Activated naive CD4-positive, alpha-beta T cell treated with anti-CD3 and anti-CD28 coated beads for 36 hours (primary cell): ENCODE measurements at regions not wholly inside any gene's neighbourhood (a gene's known extent, or its start where the extent isn't known, plus 50 kb on each side); places are given as distances from the start of the nearest gene placed in this dataset.

ENCODE experiments used
- CTCF ChIA-PET: fragments of 350-600 bp; sonication (Branson Sonifier 250); formaldehyde crosslinking; loops from one replicate; lab custom pipeline; 2021; ENCODE audit warnings: antibody characterized with exemption; lab: Charles Lee
- DNase-seq: peaks from one replicate; pipeline ENCODE4 v3.0.0-alpha.2; 2020
- H3K27ac Mint-ChIP-seq: one replicate; pipeline ENCODE4 v1.8.0; 2021; ENCODE audit warnings: mild to moderate bottlenecking, mixed read lengths
- H3K27me3 Mint-ChIP-seq: one replicate; pipeline ENCODE4 v1.8.0; 2021; ENCODE audit warnings: low read depth, mixed read lengths
- H3K36me3 Mint-ChIP-seq: one replicate; pipeline ENCODE4 v1.8.0; 2021; ENCODE audit warnings: low read depth, mixed read lengths
- H3K4me1 Mint-ChIP-seq: one replicate; pipeline ENCODE4 v1.8.0; 2021; ENCODE audit warnings: low read depth, mixed read lengths
- H3K4me3 Mint-ChIP-seq: one replicate; pipeline ENCODE4 v1.8.0; 2021; ENCODE audit warnings: mild to moderate bottlenecking, moderate library complexity, mixed read lengths
- H3K9me3 Mint-ChIP-seq: one replicate; pipeline ENCODE4 v1.8.0; 2021; ENCODE audit warnings: mixed read lengths
- intact Hi-C: fragments of 100-400 bp; cut with micrococcal nuclease; formaldehyde crosslinking; loops from one replicate; pipeline ENCODE4 v1.15.1; 2023

GRCh38 chr15:94026458-94027304, 204.7 kb upstream of the MCTP2 start:
- Mint-ChIP-seq H3K4me3 (no peak overlapping the region), H3K27ac (no peak overlapping the region), H3K36me3 (no peaks in the 10 kb centered on the region), H3K4me1 (no peaks in the 10 kb centered on the region), H3K27me3 (peaks cover 6% of the 10 kb centered on the region), H3K9me3 (no peaks in the 10 kb centered on the region)
- intact Hi-C loops: no loop called here
- CTCF ChIA-PET: no interaction called here
- no peak for DNase-seq

DNA sequence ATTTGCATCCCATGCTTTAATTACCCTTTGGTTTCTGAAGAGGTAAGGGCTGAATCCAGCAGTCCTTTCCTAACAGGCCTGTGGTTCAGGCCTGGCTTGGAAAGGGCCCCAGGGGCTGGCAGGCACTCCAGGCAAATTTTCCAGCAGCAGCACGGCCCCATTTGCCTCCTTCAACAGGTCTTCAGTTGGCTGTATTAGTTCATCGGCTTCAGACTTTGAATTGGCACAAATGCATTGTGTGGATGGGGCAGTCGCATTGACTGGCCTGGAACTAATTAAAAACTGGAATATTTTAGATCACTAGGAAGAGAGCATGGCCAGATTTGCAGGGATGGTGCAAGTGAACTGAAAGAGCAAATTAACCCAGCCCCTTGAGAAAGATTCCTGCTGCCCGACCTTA, 207.8 kb upstream of the MCTP2 start:
- H3K4me3 Mint-ChIP-seq: no peak overlapping the region
- no peaks in the 10 kb centered on the region for H3K4me1 Mint-ChIP-seq
- H3K27me3 Mint-ChIP-seq: peaks cover 7% of the 10 kb centered on the region
- CTCF ChIA-PET: no interaction called here
- H3K36me3 Mint-ChIP-seq: no peaks in the 10 kb centered on the region
- intact Hi-C loops: no loop called here
- no peak overlapping the region for H3K27ac Mint-ChIP-seq
- H3K9me3 Mint-ChIP-seq: no peaks in the 10 kb centered on the region
- no peak for DNase-seq

DNA sequence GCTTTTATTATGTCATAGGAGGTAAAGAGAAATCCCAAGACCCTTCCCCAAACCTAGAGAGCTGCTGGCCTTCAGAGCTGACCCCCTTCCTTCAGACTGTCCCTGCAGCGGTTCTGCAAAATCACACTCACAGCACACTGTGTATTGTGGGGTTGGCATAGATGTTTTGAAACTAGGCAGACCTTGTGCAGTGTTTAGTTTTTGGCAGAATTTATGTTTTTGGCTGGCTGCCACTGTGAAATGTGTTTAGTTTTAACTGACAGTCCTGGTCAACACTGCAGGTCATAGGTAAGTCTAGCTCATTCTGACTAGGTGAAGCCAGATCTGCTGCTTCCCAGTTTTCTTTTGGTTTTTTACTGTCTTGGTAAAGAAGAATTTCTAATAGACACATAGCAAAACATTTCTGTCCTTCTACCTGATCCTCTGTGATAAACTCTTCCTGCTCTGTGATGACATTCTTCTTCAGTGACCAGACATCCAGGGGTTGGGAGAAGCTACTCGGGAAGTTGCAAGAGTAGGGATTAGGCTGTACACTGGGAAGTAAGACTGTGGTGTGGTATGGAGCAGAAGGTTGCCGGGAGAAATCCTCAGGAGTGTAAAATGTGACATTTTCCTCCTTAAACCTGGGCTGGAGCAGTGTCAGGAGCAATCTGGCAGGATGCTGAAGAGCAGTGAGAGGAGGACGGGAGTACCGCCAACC, 209.6 kb upstream of the MCTP2 start:
- peaks cover 7% of the 10 kb centered on the region for H3K27me3 Mint-ChIP-seq
- H3K9me3 Mint-ChIP-seq: no peaks in the 10 kb centered on the region

DNA sequence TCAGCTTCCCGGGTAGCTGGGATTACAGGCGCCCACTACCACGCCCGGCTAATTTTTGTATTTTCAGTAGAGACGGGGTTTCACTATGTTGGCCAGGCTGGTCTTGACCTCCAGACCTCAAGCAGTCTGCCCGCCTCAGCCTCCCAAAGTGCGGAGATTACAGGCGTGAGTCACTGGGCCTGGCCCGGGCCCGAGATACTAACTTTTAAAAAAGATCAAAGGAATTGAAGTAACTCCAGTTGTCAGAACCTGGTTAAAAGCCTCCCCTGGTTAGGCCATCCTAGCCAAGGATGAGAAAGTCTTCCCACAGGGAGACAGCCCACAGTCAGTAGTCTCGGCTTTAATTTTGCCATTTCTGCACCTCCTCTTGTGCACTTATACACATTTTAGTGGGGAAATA, 212.3 kb upstream of the MCTP2 start:
- H3K4me1 Mint-ChIP-seq: no peaks in the 10 kb centered on the region
- no peaks in the 10 kb centered on the region for H3K9me3 Mint-ChIP-seq
- CTCF ChIA-PET: no interaction called here
- no peaks in the 10 kb centered on the region for H3K36me3 Mint-ChIP-seq
- H3K4me3 Mint-ChIP-seq: no peak overlapping the region
- no peak for DNase-seq
- no peak overlapping the region for H3K27ac Mint-ChIP-seq
- intact Hi-C loops: no loop called here
- H3K27me3 Mint-ChIP-seq: peaks cover 9% of the 10 kb centered on the region

More for the DNA sequence above, 209.6 kb upstream of the MCTP2 start:
- Mint-ChIP-seq H3K36me3 (no peaks in the 10 kb centered on the region), H3K4me3 (no peak overlapping the region), H3K27ac (no peak overlapping the region), H3K4me1 (no peaks in the 10 kb centered on the region)
- CTCF ChIA-PET: no interaction called here
- DNase-seq: no peak
- intact Hi-C loops: no loop called here

DNA sequence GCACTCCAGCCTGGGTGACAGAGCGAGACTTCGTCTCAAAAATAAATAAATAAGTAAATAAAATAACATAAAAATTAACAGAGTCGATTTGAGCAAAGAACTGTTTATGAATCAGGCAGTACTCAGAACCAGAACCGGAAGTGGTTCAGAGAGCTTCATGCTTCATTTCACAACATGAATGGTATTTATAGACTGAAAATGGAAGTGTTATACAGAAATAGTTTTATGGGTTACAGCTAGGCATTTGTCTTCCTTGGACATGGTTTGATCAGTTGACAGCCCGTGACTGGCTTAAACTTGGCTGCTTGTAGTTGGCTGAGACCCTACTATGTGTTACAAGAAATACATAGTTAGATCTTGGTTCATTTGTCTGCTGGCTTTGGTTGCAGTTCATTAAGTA, 216.0 kb upstream of the MCTP2 start:
- Mint-ChIP-seq H3K9me3 (no peaks in the 10 kb centered on the region), H3K4me1 (peaks cover 7% of the 10 kb centered on the region), H3K36me3 (no peaks in the 10 kb centered on the region), H3K27ac (no peak overlapping the region), H3K27me3 (peaks cover 5% of the 10 kb centered on the region), H3K4me3 (no peak overlapping the region)
- intact Hi-C loops: no loop called here
- CTCF ChIA-PET: no interaction called here
- DNase-seq: no peak

DNA sequence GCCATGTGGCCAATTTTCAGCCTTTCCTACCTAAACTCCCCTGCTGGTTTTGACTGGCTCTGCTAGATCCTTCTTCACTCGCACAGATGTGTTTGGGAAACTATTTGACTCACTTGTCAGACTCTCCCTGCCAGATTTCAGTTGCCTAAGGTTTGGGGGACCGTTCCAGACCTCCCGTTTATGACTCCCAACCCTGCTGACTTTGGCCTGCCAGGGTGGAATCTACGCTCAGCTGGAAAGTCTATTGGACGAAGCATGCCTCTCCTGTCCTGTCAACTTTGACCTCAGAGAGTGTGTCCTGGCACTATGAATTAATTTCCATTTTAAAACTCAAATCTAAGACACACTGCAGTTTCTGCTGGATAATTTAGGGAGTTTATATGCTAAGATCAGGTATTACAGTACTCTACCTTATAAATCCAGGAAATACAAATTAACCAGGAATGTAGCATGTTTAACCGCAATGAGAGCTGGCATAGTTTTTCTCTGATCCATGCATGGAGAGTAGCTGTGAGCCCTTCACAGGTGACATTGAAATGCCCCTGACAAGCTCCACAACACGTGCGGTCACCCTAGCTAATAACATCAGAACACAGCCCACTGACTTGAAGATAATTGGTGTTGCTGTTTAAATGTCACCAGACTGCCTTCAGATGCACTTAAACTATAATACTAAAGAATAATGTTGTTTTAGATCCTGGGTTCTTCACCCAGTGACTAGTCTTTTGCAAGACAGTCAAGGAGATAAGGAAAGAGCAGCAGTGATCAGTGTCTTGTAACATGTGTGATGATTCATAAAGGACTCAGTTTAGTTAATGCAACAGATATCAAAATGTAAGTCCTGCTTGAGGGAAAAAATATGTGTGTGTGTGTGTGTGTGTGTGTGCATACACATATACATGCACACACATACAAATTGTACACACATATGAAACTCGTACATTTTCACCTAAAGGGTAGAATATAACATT, 223.0 kb upstream of the MCTP2 start:
- Mint-ChIP-seq H3K27me3 (peaks cover 2% of the 10 kb centered on the region), H3K36me3 (no peaks in the 10 kb centered on the region), H3K4me3 (no peak overlapping the region), H3K4me1 (peaks cover 7% of the 10 kb centered on the region), H3K9me3 (no peaks in the 10 kb centered on the region), H3K27ac (no peak overlapping the region)
- CTCF ChIA-PET: interaction anchor here (1.5 kb wide), 1 partner anchor 10 kb away, joined by 5 read pairs; no protein-coding TSS in a partner anchor
- intact Hi-C loops: no loop called here
- DNase-seq: no peak

DNA sequence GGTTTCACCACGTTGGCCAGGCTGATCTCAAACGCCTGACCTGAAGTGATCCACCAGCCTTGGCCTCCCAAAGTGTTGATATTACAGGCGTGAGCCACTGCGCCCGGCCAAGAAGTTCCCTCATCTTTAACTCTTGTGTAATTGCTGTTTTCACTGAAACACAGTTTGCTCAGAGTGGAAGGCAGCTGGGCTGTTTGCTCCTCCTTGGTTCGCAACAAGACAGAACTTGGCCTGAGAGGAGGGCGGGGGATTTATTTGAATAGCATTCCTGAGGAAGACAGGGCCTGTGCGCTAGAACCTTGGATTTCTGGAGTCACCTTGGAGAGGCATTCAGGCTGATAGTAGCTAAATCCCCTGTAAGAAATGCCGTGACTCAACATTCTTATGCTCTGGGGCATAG, 226.7 kb upstream of the MCTP2 start:
- CTCF ChIA-PET: no interaction called here
- intact Hi-C loops: no loop called here
- DNase-seq: no peak
- Mint-ChIP-seq H3K4me3 (no peak overlapping the region), H3K27ac (no peak overlapping the region), H3K9me3 (no peaks in the 10 kb centered on the region), H3K36me3 (no peaks in the 10 kb centered on the region), H3K27me3 (peaks cover 2% of the 10 kb centered on the region), H3K4me1 (no peaks in the 10 kb centered on the region)

GRCh38 chr15:94002041-94002440, 229.3 kb upstream of the MCTP2 start:
- H3K36me3 Mint-ChIP-seq: no peaks in the 10 kb centered on the region
- intact Hi-C loops: no loop called here
- CTCF ChIA-PET: no interaction called here

DNA sequence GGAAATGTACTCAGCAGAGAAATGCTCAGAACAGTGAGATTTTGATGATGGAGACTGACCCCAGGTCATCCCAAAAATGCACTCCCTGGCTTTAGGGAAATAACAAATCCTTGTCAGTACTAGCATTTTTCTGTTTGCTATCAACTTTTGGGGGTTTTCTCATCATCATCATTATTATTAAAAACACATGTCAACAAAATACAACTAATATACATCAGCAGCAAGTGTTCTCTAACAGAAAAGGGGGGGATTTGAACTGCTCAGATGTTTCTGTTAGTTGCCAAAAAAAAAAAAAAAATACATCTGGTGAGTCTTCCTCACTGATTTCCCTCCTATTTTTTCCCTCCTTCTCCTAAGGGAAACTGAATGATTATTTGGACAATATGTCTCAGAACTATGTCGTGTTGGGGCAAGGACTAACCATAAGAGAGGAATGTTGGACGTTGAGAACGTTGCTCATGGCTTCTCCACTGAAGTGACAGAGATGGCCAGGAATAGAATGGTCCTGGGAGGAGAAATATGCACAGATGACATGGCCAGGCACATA, 230.0 kb upstream of the MCTP2 start:
- Mint-ChIP-seq H3K9me3 (no peaks in the 10 kb centered on the region), H3K27ac (no peak overlapping the region), H3K4me1 (no peaks in the 10 kb centered on the region), H3K4me3 (no peak overlapping the region), H3K27me3 (no peaks in the 10 kb centered on the region), H3K36me3 (no peaks in the 10 kb centered on the region)
- CTCF ChIA-PET: no interaction called here
- intact Hi-C loops: no loop called here
- DNase-seq: no peak

More at GRCh38 chr15:94002041-94002440, 229.3 kb upstream of the MCTP2 start:
- DNase-seq: no peak
- Mint-ChIP-seq H3K9me3 (no peaks in the 10 kb centered on the region), H3K27me3 (no peaks in the 10 kb centered on the region), H3K4me1 (no peaks in the 10 kb centered on the region), H3K4me3 (no peak overlapping the region), H3K27ac (no peak overlapping the region)

DNA sequence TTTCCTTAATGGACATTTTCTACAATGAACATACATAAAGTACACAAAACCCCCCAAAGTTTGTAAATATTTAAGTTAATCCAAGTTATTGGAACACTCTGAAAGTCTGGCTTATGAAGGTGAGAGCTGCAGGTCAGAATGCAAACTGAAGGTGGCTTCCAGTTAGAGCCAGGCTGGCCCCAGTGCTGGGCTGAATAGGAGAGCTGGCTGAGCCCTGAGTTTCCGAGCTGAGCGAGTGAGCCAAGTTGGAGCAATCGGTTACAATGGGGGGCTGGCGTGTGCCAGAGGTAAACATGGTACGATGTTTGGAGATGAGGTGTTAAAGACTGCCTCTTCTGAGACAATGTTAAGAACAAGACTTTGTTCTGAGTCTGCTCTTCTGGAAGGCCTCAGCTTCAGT, 230.8 kb upstream of the MCTP2 start:
- Mint-ChIP-seq H3K4me3 (no peak overlapping the region), H3K27ac (no peak overlapping the region)

GRCh38 chr15:93997071-93997658, 234.2 kb upstream of the MCTP2 start:
- intact Hi-C loops: loop anchor here (1.0 to 10.0 kb wide), 3 partner anchors 123 to 912 kb away; partner anchors contain the start of gene RGMA
- DNase-seq: no peak
- H3K27me3 Mint-ChIP-seq: no peaks in the 10 kb centered on the region
- H3K36me3 Mint-ChIP-seq: no peaks in the 10 kb centered on the region
- CTCF ChIA-PET: interaction anchor here (0.6 to 1.0 kb wide), 4 partner anchors 12 to 835 kb away, joined by 3 read pairs; no protein-coding TSS in a partner anchor
- H3K9me3 Mint-ChIP-seq: peaks cover 2% of the 10 kb centered on the region
- no peak overlapping the region for H3K4me3 Mint-ChIP-seq
- no peak overlapping the region for H3K27ac Mint-ChIP-seq
- H3K4me1 Mint-ChIP-seq: no peaks in the 10 kb centered on the region

More for the DNA sequence above, 230.8 kb upstream of the MCTP2 start:
- no peaks in the 10 kb centered on the region for H3K9me3 Mint-ChIP-seq
- DNase-seq: no peak
- no peaks in the 10 kb centered on the region for H3K4me1 Mint-ChIP-seq
- CTCF ChIA-PET: no interaction called here
- no peaks in the 10 kb centered on the region for H3K36me3 Mint-ChIP-seq
- no peaks in the 10 kb centered on the region for H3K27me3 Mint-ChIP-seq
- intact Hi-C loops: no loop called here
